HG02938 (cell line): ENCODE measurements at regions not wholly inside any gene's neighbourhood (a gene's known extent, or its start where the extent isn't known, plus 50 kb on each side); places are given as distances from the start of the nearest gene placed in this dataset.

Experiments
- ATAC-seq: cut with Tn5 transposase; IDR thresholded peaks from one replicate; pipeline ENCODE4 v1.9.1; 2021; ENCODE audit warnings: mild to moderate bottlenecking, moderate library complexity; ENCODE audit not compliant: unreplicated experiment

DNA sequence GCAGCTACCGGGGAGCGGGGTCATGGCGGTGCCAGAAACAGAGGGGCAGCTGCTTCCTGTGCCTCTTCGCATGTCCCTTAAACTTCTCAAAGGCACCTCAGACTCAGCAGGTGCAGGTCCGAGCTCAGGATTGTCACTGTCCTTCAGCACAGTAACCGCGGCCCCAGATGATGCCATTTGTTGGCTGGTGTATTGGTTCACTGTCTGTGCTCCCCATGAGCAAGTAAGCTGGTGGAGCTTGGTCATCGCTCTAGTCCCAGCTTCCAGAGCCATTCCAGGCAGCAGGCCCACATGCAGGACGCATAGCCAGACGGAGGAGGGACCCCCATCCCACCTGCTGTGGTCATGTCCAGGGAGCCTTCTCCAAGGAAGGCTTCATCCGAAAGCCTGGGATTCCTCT, 154.0 kb upstream of the AJAP1 start:
- ATAC-seq: no peak

DNA sequence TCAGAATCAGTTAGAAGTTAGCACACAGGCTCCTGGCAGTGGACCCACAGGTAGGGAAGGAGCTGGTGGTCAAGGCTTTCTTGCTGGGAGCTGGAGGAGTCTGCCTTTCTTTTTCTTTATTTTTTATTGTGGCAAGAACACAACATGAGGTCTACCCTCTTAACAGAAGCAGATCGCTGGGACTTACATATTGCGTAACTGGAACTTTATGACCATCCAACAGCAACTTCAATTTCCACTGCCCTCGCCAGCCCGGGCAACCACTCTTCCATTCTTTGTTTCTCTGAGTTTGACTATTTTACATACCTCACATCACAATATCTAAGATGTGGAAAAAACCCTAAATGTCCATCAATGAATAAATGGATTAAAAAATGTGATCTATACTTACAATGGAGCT, 147.8 kb upstream of the AJAP1 start:
- ATAC-seq: no peak

DNA sequence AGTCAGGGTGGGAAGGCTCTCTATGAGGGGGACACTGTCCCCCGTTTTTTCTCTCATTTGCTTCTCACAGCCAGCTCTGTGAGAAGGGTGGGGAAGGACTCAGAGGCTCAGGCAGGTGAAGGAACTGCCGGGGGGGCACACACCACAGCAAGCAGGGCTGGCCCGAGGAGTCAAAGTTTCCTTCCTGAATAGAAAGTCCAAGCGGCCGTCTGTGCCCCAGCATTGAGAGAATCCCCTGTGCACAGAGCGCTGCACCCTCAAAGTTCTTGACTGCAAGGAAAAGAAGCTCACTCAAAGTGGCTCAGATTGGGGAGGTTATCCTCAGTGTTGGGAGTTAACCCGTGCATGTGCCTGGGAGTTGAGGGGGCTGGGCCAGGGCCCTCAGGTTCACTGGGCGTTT, 145.2 kb upstream of the AJAP1 start:
- ATAC-seq: no peak

DNA sequence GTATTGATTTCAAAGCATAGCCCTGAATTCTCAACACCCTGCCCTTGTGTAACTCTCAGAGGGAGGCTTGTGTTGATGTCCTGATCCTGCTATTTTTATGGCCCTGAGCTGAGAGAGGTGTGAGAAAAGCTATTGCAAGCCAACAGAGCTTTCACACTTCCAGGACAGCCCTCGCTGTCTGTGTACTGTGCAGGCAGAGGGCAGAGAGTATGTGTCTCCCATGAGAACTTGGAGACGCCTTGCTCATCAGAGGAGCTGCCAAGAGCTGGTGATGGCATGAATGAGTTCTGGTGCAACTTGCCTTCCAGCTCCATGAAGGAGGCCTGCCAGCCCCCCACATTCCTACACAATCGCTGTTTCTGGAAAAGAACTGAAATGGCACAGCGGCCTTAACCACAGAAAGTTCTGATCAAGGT, 144.1 kb upstream of the AJAP1 start:
- no peak for ATAC-seq

DNA sequence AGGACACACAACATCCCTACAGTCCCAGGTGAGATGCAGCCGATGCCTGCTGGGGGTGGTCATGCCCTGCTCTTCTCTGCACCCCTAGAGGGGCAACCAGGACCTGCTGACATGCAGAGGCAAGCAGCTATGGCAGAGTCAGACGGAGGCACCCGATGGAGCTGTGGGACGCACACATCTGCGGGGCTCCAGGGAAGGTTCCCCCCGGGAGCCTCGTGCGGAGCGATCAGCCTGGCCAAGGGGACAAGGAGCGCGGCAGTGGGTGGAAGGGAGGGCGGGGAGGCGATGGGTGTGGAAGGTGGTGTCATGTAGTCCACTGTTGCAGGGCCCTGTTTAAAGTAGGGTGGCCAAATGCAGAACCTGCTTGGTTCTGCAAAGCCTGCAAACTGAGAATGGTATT, 143.0 kb upstream of the AJAP1 start:
- no peak for ATAC-seq

DNA sequence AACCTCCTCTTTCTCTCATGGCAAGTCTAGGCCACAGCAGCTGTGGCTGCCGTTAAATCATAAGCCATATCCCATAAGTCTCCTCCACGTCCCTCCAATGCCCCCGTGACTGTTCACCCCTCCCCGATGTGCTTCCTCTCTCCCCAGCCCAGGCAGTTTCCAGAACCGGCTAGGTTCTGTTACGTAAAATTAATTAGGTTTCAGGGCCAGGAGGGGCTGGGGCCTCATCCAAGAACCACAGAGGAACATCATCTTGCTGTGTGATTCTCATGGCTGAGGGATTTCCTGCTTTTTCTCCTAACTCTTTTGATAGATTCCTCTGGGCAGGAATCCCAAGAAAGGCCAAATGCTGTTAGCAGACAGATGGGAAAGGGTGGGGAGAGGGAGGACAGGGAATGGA, 141.8 kb upstream of the AJAP1 start:
- no peak for ATAC-seq

DNA sequence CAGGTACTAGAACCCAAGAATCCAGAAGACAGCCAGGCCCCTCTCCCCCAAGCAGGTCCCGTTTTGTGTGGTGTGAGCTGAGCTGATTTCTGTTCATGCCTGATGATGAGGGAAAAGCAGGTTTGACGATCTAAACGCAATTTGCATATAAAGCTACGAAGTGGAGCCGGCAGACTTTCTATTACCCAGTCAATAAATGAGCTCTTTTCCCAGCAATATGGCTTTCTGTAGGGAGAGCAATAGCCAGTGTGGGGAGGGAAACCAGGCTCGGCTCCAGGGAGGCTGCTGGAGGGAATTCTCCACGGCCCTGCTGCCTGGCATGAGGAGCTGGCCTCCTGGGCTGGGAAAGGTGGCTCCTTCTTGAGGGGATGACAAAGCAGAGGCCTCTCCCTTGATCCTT, 140.7 kb upstream of the AJAP1 start:
- no peak for ATAC-seq

DNA sequence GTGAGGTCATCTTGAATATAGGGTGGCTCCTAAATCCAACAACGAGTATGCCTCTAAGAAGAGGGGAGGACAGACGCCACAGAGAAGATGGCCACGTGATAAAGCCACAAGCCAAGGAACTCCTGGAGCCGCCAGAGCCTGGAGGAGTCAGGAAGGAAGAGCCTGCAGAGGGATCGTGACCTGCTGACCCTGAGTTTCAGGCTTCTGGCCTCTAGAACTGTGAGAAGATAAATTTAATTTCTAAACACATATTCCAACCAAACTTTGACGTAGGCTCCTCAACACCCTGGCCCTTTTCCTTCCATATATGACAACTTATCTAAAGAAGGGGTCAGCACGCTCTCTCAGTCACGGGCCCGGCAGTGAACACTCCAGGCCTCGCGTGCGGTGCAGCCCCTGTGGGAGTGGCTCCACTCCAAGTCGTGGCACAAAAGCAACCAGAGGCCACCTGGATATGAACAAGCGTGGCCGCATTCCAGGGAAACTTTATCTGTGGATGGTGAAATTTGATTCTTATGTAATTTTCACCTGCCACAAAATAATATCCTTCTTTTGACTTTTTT, 138.6 kb upstream of the AJAP1 start:
- no peak for ATAC-seq

DNA sequence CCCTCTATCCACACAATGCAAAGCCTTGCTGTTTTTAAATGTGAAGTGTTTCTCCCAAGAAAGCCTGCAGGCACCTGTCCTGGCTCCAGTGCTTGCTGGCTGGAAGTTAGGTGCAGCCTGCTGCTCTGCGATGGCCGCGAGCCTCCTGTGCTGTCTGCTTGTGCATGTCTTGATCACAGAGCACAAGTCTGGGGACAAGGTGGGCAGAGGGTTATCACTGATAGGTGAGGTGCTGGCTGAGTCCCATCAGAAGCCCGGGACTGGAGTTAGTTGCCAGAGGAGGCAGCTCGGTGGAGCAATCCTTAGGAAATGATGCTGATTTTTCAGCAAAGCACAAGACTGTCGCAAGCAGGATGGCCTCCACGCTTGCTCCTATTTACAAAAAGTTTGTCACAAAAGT, 137.8 kb upstream of the AJAP1 start:
- no peak for ATAC-seq

DNA sequence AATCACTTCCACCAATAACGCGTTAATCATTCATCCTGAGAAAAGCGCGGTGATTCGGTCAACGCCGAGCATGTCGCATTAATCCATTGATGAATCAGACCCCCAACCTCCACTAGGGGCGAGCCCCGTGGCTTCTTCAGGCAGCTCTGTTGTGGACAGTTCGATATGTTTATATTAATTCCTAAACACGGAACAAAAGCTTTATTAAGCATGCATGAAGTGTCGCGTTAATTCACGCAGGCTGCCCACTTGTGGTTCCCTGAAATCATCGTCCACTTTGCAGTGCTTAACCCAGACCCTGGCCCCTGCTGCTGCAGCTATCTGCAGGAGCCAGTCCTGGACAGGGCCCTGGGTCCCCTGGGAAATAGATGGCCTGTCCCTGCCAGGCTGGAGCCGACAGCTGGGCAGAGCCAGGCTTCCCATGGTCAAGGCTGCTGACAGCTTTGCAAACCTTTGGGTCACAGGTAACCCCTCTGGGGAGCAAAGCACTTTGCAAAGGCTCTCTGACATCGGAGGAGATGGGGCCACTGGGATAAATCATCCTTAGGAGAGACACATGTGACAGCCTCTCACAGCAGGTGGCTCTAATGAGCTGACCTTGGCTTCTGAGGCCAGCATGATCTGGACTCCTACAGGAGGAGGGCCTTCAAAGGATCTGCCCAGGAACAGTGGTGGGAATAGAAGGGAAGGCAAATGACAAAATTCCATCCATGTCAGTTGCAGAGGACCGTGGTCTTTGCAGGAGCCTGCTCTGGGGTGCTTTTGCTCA, 137.0 kb upstream of the AJAP1 start:
- no peak for ATAC-seq

DNA sequence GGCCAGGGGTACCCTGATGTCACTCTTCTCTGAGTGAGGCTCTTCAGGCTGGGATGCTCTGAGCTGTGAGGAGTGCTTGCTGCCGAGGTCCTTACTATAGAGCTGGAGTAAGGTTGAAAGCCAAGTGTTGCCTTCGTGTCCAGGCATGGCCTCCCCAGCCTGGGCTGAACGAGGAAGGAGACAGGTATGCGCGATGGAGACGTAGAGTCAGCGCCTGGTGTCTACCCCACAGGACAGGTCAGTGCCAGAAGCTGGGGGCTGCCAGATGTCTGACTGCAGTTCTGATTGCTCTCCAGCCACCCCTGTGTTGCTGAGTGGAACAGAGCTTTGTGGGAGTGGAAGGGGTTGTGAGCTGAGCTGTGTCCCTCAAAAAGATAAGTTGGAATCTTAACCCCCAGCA, 135.8 kb upstream of the AJAP1 start:
- ATAC-seq: no peak

DNA sequence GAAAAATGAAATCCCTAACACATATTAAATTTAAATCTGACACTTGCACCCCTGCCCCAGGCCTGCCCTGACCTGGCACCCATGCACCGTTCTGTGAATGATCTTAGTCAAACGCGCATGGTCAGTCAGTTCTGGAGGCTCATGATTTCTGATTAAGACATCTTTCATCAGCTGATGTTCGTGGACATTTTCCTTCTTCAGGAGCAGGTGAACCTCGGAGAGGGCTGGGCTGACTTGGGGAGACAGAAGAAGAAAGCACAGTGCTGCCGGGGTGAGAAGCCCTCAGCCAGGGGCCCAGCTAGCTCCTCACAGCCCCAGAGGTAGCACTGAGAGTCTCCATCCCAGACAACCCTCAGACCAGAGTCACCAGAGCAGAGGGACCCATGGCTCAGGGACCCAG, 134.5 kb upstream of the AJAP1 start:
- no peak for ATAC-seq

DNA sequence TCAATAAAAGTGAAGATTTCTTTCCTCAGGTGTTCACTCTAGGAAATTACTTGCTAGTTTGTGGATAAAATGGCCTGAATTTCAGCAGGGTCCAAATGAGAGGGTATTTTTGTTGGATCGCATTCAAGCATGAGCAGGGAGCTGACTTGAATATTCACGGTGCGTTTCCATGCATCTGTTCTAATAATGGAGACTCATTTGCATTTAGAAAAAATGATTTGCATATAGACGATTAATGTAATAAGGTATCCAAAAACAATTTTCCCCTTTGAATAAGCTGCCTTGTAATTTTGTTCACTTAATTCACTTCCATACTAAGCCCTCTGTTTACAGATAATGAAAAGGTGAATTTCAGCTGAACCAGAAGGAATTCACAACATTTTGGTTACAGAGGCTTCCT, 130.9 kb upstream of the AJAP1 start:
- no peak for ATAC-seq

DNA sequence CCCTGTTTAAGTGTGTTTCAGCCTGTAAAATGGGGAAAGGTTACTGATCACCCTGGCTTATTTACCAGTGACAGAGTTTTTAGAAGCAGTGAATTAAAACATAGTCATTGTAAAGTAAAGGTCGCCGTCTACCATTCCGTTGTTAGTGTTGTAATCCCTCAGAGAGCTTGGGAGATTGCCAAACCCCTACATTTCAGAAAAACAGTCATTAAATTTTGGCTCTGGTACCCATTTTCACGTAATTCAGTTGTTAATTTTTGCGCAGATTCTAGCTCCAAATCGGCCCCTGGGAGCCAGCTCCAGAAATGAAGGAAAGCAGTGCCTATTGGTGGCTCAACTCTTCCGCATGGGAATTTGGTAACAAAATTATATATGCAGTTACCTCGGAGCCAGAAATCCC, 127.7 kb upstream of the AJAP1 start:
- no peak for ATAC-seq

DNA sequence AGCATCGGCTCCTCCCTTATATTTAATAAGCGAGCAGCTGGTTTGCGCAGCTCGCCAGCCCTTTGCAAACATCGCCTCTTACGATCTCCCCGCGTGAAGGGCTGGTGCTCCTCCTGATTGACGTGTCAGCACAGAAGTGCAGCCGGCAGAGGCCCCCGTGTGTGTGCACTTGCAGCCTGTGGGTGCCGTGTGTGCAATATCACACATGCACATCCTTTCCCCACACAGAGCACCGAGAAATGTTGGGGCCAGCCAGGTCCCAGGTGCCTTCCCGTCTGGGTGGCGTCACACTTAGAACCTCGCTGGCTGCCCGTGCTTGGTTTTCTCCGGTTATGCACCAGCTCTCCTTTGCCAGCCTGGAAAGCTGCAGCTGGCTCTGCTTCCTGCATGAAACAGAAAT, 126.6 kb upstream of the AJAP1 start:
- ATAC-seq: no peak

DNA sequence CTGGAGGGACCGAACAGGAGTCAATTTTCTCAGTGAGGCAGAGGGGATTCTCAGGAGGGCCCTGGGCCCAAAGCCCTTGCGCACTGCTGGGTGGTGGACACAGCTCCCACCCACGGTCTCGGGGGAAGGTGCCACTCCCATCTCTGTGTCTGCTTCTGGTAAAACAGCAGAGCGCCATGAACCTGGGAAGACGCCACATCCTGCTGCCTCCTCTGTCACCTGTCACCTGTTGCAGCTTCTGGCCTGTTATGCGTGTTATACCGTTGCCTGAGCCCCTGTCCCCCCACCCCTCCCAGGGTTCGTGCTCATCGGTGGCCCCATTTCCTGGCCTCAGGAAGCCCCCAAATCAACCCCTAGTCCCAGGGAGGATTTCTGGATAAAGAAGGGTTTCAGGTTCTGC, 125.8 kb upstream of the AJAP1 start:
- no peak for ATAC-seq

DNA sequence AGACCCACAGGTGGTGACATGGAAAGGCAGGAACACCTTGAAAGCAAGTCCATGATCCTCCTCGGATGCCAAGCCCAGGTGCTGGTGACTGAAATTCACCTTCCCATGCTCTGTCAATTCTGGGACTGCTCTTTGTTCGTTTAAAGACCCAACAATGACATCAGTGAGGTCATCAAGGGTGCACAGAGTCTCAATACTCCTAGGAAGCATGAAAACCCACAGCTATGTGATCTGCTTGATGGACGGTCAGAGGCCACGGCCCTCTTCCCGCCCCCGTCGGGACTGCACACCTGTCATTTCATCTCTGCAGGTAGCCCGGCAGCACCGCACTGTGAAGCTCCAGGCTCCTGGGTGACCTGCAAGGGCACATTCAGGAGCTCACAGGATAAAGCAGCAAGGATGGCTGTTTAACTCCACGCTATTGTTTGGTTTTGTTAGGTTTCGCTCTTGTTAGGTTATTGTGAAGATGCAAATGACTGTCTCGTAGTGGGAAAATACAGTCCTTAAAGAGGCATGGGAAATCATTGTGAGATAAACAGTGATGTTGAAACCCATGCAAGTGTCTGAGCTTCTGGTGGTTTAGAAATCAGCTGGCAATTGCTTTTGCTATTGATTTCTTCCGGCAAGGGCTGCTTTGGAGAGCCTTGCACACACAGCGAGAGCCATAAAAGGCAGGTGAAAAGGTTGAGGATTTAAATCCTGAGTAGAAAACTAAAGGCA, 124.8 kb upstream of the AJAP1 start:
- ATAC-seq: no peak

DNA sequence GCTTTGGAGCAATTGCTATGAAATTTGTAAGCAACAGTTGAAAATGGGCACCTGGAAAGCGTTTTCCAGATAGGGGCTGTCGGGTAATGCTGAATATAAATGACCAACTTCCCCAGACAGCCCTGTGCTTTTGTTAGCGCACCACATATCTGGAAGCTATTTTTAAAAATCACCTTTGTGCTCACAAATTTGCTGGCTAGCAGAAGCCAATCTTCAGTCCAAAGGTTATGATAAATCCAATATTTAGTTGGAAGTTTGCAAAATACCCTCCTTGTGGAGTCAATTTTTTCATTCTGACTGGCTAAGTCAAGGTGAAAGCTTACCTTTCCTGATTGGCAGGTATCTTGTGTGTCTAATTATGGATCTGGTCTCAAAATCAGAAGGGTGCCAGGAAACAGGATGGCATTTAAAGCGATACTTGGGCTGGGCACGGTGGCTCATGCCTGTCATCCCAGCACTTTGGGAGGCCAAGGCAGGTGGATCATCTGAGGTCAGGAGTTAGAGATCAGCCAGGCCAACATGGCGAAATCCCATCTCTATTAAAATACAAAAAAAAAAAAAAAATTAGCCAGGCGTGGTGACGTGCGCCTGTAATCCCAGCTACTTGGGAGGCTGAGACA, 124.1 kb upstream of the AJAP1 start:
- ATAC-seq: no peak

DNA sequence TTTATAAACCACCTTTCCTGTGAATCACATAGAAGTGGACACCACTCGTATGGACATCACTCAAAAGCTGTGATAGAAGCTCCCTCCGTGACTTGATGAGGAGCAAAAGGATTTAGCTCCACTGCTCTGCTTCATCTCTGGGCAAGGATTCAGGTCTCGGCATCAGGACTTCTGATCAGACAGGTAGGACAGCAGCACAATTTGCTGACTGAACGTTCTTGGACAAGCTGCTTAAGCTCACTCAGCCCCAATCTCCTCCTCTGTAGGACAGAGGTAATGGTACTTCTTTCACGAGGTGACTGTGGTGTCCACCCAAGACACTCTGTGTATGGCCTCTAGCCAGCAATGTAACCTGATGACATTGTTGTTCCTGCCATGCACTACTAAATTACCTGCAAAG, 122.6 kb upstream of the AJAP1 start:
- no peak for ATAC-seq

DNA sequence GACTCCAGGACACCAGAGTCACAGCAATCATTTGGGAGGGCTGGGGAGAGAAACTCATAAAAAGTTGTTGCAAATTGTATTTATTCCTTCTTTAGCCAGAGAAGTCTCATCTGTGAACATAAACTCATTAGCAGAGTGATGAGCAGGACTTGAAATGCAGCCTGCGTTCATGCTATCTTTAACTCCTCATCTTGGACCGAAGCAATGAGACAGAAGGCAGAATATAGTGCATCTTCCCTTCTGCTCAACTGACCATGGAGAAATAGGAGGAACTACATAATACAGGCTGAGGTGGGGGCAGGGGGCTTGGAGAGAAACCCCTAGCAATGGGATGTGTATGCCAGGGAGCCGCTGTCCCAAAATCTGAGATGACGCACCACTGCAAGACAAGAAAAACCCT, 121.8 kb upstream of the AJAP1 start:
- no peak for ATAC-seq

DNA sequence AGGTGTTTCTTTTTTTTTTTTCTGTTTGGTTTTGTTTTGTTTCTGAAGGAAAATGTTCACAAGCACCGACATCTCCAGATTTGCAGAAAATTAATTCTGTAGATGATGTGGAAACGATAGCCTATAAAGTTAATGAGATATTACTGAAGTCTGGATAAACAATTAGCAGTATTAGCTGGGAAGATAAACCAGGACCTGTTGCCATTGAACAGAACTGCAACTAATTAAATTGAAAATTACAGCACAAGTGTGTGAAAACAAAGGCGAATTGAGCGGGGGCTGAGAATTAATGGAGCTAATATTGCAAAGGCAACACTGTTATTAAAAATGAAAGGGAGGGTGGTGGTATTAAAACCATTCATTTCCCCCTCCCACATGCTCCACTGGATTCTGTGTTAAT, 107.5 kb upstream of the AJAP1 start:
- ATAC-seq: no peak

DNA sequence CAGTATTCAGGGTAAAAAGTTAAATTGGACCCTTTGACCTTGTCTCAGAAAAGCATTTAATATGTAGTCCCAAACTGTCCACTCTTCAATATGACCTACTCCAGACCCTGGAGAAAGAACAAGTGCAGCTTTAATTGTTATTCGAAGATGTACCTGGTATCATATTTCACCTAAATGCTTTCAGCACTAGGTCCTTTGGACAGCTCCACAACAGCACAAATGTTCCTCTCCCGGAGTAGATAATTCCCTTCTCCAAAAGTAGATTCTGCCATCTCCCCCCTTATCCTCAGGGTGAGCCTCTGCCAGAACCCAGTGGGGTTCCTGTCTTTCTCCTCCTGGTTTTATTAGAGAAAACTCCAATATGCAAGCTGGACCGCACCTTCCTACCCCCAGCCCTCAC, 104.5 kb upstream of the AJAP1 start:
- ATAC-seq: no peak
